Testis (tissue), 2 donors: ENCODE measurements at regions not wholly inside any gene's neighbourhood (a gene's known extent, or its start where the extent isn't known, plus 50 kb on each side); places are given as distances from the start of the nearest gene placed in this dataset.

ENCODE experiments used
- CTCF ChIP-seq, 3 experiments: fragments of 450-650 bp in 2 of 3; fragments of 200-600 bp in 1 of 3; sonication (generic) in 1 of 3; IDR thresholded peaks; one replicate each; pipeline ENCODE4 v1.5.1; 2016 to 2019; ENCODE audit warnings: antibody characterized with exemption in 3 of 3, mild to moderate bottlenecking in 2 of 3, moderate library complexity in 1 of 3
- POLR2A ChIP-seq: fragments of 450-650 bp; IDR thresholded peaks from one replicate; pipeline ENCODE4 v1.6.1; 2017; ENCODE audit warnings: antibody characterized with exemption, mild to moderate bottlenecking, moderate library complexity

GRCh38 chr5:154115291-154115690 lies 75.2 kb upstream of the GALNT10 start:
- TF ChIP-seq CTCF (IDR thresholded peaks at IDR 0.05) (no peak), POLR2A (no peak)
